K562 (cell line): ENCODE measurements at regions not wholly inside any gene's neighbourhood (a gene's known extent, or its start where the extent isn't known, plus 50 kb on each side); places are given as distances from the start of the nearest gene placed in this dataset.

ENCODE experiments used
- ATAC-seq: fragments of 200-7000 bp; cut with Tn5 transposase; 3 replicates; pipeline ENCODE4 v1.9.1; 2020; ENCODE audit warnings: moderate library complexity
- BruUV-seq: library from RNA; stranded (reverse); fragments of 400-500 nt; replicated peaks from 2 replicates; lab custom pipeline; 2021; lab: Mats Ljungman, UMichigan
- CTCF ChIA-PET: fragments of 300-600 bp; formaldehyde crosslinking; extraction: SDS; loops from one replicate; lab custom pipeline; 2021; ENCODE audit warnings: low intra/inter-chr PET ratio; lab: Yijun Ruan, JAX
- POLR2A ChIA-PET: fragments of 300-600, 350-650 bp; sonication (Branson Sonifier 250); formaldehyde crosslinking; extraction: SDS; loops from one replicate; lab custom pipeline; 2021; ENCODE audit warnings: antibody characterized with exemption, inconsistent platforms; lab: Yijun Ruan, JAX
- DNase-seq, 4 experiments: peaks; one replicate each; pipeline versions ENCODE4 v3.0.0 to v3.0.0-alpha.2; 2011 to 2018; ENCODE audit warnings: low spot score in 3 of 4, mixed read lengths in 3 of 4; ENCODE audit errors: extremely low read depth in 1 of 4
- FAIRE-seq: peaks from 2 replicates; lab custom pipeline; 2011; peaks lifted over from hg19 to GRCh38; lab: Jason Lieb, UNC
- H2AFZ ChIP-seq: 2 replicates; pipeline ENCODE4 v1.6.0; 2011; ENCODE audit warnings: low read depth, low read length, control low read depth, inconsistent platforms
- H3K27ac ChIP-seq: fragments of 200-600 bp; 3 replicates; pipeline ENCODE4 v1.8.0; 2011; ENCODE audit warnings: low read depth, mild to moderate bottlenecking, control low read depth, inconsistent platforms, low read length, moderate library complexity, mixed read lengths; ENCODE audit errors: extremely low read depth
- H3K27me3 ChIP-seq, 2 experiments: fragments of 300-600 bp in 1 of 2; 2 replicates in 1 of 2; 3 replicates in 1 of 2; pipeline versions ENCODE4 v1.6.0 to v1.8.0; 2011; ENCODE audit warnings: inconsistent platforms in 2 of 2, low read length in 2 of 2, mild to moderate bottlenecking in 1 of 2, mixed read lengths in 1 of 2, moderate library complexity in 1 of 2; ENCODE audit not compliant: control insufficient read depth in 2 of 2, insufficient read depth in 2 of 2
- H3K36me3 ChIP-seq: fragments of 300-600 bp; 3 replicates; pipeline ENCODE4 v1.8.0; 2011; ENCODE audit warnings: mild to moderate bottlenecking, low read length, inconsistent platforms; ENCODE audit not compliant: control insufficient read depth, insufficient read depth
- H3K4me1 ChIP-seq, 2 experiments: fragments of 200-600 bp in 1 of 2; replicated peaks in 1 of 2; 2 replicates in 1 of 2; 3 replicates in 1 of 2; pipeline versions ENCODE4 v1.5.1 to v1.8.0; 2011; ENCODE audit warnings: inconsistent platforms in 2 of 2, low read length in 2 of 2, mild to moderate bottlenecking in 1 of 2, mixed read lengths in 1 of 2, moderate library complexity in 1 of 2; ENCODE audit not compliant: control insufficient read depth in 2 of 2, insufficient read depth in 2 of 2
- H3K4me2 ChIP-seq: 2 replicates; pipeline ENCODE4 v1.6.1; 2011; ENCODE audit warnings: low read length, control low read depth, inconsistent platforms, mixed read lengths; ENCODE audit not compliant: insufficient read depth
- H3K4me3 ChIP-seq: fragments of 200-600 bp; sonication (generic), shearing (Covaris generic); 2 replicates; pipeline ENCODE4 v1.5.1; 2016; ENCODE audit warnings: control low read depth, inconsistent platforms
- H3K79me2 ChIP-seq: fragments of 200-600 bp; 3 replicates; pipeline ENCODE4 v1.8.0; 2011; ENCODE audit warnings: low read length, inconsistent platforms; ENCODE audit not compliant: control insufficient read depth, insufficient read depth
- H3K9ac ChIP-seq, 2 experiments: 2 replicates each; pipeline versions ENCODE4 v1.6.0 to v1.6.1; 2011; ENCODE audit warnings: low read depth in 2 of 2, low read length in 2 of 2, control low read depth in 1 of 2, inconsistent platforms in 1 of 2, mild to moderate bottlenecking in 1 of 2, mixed read lengths in 1 of 2; ENCODE audit not compliant: insufficient read depth in 1 of 2
- H3K9me1 ChIP-seq: one replicate; pipeline ENCODE4 v1.6.0; 2011; ENCODE audit warnings: inconsistent platforms, mild to moderate bottlenecking, low read length, moderate library complexity; ENCODE audit not compliant: control insufficient read depth, insufficient read depth
- H3K9me3 ChIP-seq: replicated peaks from 2 replicates; pipeline ENCODE4 v1.5.1; 2011; ENCODE audit warnings: low read depth, low read length, inconsistent platforms; ENCODE audit not compliant: control insufficient read depth, insufficient read depth
- H4K20me1 ChIP-seq: replicated peaks from 2 replicates; pipeline ENCODE4 v1.6.1; 2011; ENCODE audit warnings: low read length, inconsistent platforms, mixed read lengths; ENCODE audit not compliant: control insufficient read depth, insufficient read depth
- CBFA2T2 ChIP-seq: fragments of 450-650 bp; conservative IDR thresholded peaks from 2 replicates; pipeline ENCODE4 v1.6.1; 2017; ENCODE audit warnings: mild to moderate bottlenecking
- CBFA2T3 ChIP-seq: fragments of 450-650 bp; IDR thresholded peaks from 2 replicates; pipeline ENCODE4 v1.6.1; 2017
- EP300 ChIP-seq: IDR thresholded peaks from 2 replicates; pipeline ENCODE4 v1.6.1; 2012; ENCODE audit warnings: low read length, improper control_type of control experiment
- GATA2 ChIP-seq: sonication (generic); formaldehyde crosslinking; IDR thresholded peaks from 2 replicates; pipeline ENCODE4 v1.4.0; 2020; ENCODE audit warnings: mild to moderate bottlenecking, missing genetic modification reagents
- GTF2F1 ChIP-seq: IDR thresholded peaks from 2 replicates; pipeline ENCODE4 v1.6.1; 2011; ENCODE audit warnings: low read depth, low read length, improper control_type of control experiment
- IRF9 ChIP-seq: fragments of 450-650 bp; IDR thresholded peaks from 2 replicates; pipeline ENCODE4 v1.6.1; 2016; ENCODE audit warnings: missing biosample characterization, missing genetic modification characterization
- KDM2B ChIP-seq: fragments of 250-450 bp; sonication (Bioruptor Pico); IDR thresholded peaks from 2 replicates; pipeline ENCODE4 v1.8.0; 2021; ENCODE audit warnings: mild to moderate bottlenecking, moderate library complexity
- LEF1 ChIP-seq: fragments of 450-650 bp; IDR thresholded peaks from 2 replicates; pipeline ENCODE4 v1.6.1; 2016; ENCODE audit warnings: mild to moderate bottlenecking
- NCOR1 ChIP-seq: fragments of 450-650 bp; IDR thresholded peaks from 2 replicates; pipeline ENCODE4 v1.6.1; 2016; ENCODE audit warnings: mild to moderate bottlenecking, moderate library complexity
- NFRKB ChIP-seq: fragments of 450-650 bp; IDR thresholded peaks from 2 replicates; pipeline ENCODE4 v1.6.1; 2016; ENCODE audit warnings: low read depth
- POLR2AphosphoS5 ChIP-seq: IDR thresholded peaks from 2 replicates; pipeline ENCODE4 v1.6.1; 2011; ENCODE audit warnings: mild to moderate bottlenecking, low read depth, low read length, moderate library complexity; ENCODE audit not compliant: control insufficient read depth, insufficient read depth
- PRMT5 ChIP-seq: sonication (generic); formaldehyde crosslinking; IDR thresholded peaks from 2 replicates; pipeline ENCODE4 v1.5.0; 2020; ENCODE audit warnings: missing genetic modification reagents
- RCOR1 ChIP-seq, 2 experiments: IDR thresholded peaks; 2 replicates each; pipeline ENCODE4 v1.6.1; 2012; ENCODE audit warnings: low read depth in 2 of 2, low read length in 2 of 2, borderline replicate concordance in 1 of 2, improper control_type of control experiment in 1 of 2
- TCF3 ChIP-seq: sonication (generic); formaldehyde crosslinking; IDR thresholded peaks from 2 replicates; pipeline ENCODE4 v1.4.0; 2020; ENCODE audit warnings: mild to moderate bottlenecking, missing genetic modification reagents
- TCF7 ChIP-seq: sonication (generic); IDR thresholded peaks from 2 replicates; pipeline ENCODE4 v1.6.1; 2016; ENCODE audit warnings: antibody characterized with exemption, borderline replicate concordance
- TEAD4 ChIP-seq, 2 experiments: sonication (generic) in 1 of 2; formaldehyde crosslinking in 1 of 2; IDR thresholded peaks; 2 replicates each; pipeline versions ENCODE4 v1.6.1 to v1.8.0; 2012 to 2022; ENCODE audit warnings: borderline replicate concordance in 1 of 2, inconsistent platforms in 1 of 2, low read length in 1 of 2, mild to moderate bottlenecking in 1 of 2, missing genetic modification reagents in 1 of 2
- ZNF232 ChIP-seq: sonication (generic); formaldehyde crosslinking; IDR thresholded peaks from 2 replicates; pipeline ENCODE4 v1.8.0; 2022; ENCODE audit warnings: mild to moderate bottlenecking, missing genetic modification reagents
- ZNF445 ChIP-seq: fragments of 250-450 bp; sonication (Bioruptor Pico); IDR thresholded peaks from 2 replicates; pipeline ENCODE4 v1.4.0; 2020; ENCODE audit warnings: low read depth, mild to moderate bottlenecking, moderate library complexity
- WGBS: fragments of 100-300 bp; shearing (Covaris generic); methylation state at CpG from one replicate; pipeline ENCODE4 v1.1.6; 2016; ENCODE audit warnings: low coverage, mixed read lengths; ENCODE audit not compliant: insufficient coverage; ENCODE audit errors: missing lambda C conversion rate; 5-methylcytosine and 5-hydroxymethylcytosine counted together
- in situ Hi-C: fragments of 300-500 bp; cut with MboI; formaldehyde crosslinking; loops from 4 replicates; pipeline ENCODE4 v1.15.0; 2018; ENCODE audit warnings: inconsistent platforms, mixed read lengths
- intact Hi-C: fragments of 100-400 bp; cut with micrococcal nuclease; formaldehyde crosslinking; loops from 2 replicates; pipeline ENCODE4 v1.14.2; 2022
- TF ChIP-seq, protein P1 (sequence below): fragments of 250-450 bp; sonication (Bioruptor Pico); IDR thresholded peaks from 2 replicates; pipeline ENCODE4 v1.5.1; 2021; ENCODE audit warnings: mild to moderate bottlenecking
- TF ChIP-seq, protein P2 (sequence below): fragments of 250-450 bp; sonication (Bioruptor Pico); IDR thresholded peaks from 2 replicates; pipeline ENCODE4 v1.9.0; 2021; ENCODE audit warnings: mild to moderate bottlenecking, inconsistent platforms

GRCh38 chr6:90397047-90397446, 100.4 kb upstream of the BACH2 start:
- ChIA-PET POLR2A (interaction anchor here (0.6 to 1.5 kb wide), 4 partner anchors 16 to 83 kb away, joined by 3 to 5 read pairs (median 3); no protein-coding TSS in a partner anchor), CTCF (no interaction called here)
- FAIRE-seq: peak; percentile 48
- no peaks in the 10 kb centered on the region; a peak in 1 of 5 replicates for H3K27me3 ChIP-seq
- H3K27ac ChIP-seq: no peak overlapping the region
- no peak overlapping the region; a peak in 1 of 4 replicates for H3K9ac ChIP-seq
- intact Hi-C loops: loop anchor here (5.0 to 10.0 kb wide), 2 partner anchors 182 to 455 kb away; no protein-coding TSS in a partner anchor
- no peak overlapping the region for H3K4me2 ChIP-seq
- H3K9me1 ChIP-seq: no peaks in the 10 kb centered on the region
- 5% methylated on average over 4 of the region's 4 CpGs for WGBS
- no peaks in the 10 kb centered on the region for H3K36me3 ChIP-seq
- H2AFZ ChIP-seq: no peak overlapping the region
- in situ Hi-C loops: no loop called here
- H3K4me1 ChIP-seq: peaks cover 13 to 17% of the 10 kb centered on the region in 2 experiments; a peak in 3 of 5 replicates
- ATAC-seq: peak; percentile 61
- no peak overlapping the region for H3K4me3 ChIP-seq
- no peaks in the 10 kb centered on the region for H3K79me2 ChIP-seq
- no peaks in the 10 kb centered on the region; the same call in 1 of the 2 replicates for H4K20me1 ChIP-seq
- BruUV-seq: no TSS peak
- peak in 3 of 4 experiments; percentile 33 to 46 (median 41) for DNase-seq
- no peaks in the 10 kb centered on the region for H3K9me3 ChIP-seq
- no peak for TF ChIP-seq NFRKB
- TF ChIP-seq, protein P1, sequence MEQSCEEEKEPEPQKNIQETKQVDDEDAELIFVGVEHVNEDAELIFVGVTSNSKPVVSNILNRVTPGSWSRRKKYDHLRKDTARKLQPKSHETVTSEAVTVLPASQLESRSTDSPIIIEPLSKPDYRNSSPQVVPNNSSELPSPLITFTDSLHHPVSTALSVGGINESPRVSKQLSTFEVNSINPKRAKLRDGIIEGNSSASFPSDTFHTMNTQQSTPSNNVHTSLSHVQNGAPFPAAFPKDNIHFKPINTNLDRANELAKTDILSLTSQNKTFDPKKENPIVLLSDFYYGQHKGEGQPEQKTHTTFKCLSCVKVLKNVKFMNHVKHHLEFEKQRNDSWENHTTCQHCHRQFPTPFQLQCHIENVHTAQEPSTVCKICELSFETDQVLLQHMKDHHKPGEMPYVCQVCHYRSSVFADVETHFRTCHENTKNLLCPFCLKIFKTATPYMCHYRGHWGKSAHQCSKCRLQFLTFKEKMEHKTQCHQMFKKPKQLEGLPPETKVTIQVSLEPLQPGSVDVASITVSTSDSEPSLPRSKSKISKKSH (CRISPR knock-in tag): no peak
- TF ChIP-seq TEAD4 (IDR thresholded peaks at IDR 0.05; ENCODE audit: low read length): peak; percentile 57
- TF ChIP-seq TEAD4 (CRISPR knock-in tag; IDR thresholded peaks at IDR 0.05; ENCODE audit: borderline replicate concordance): no peak
- TF ChIP-seq NCOR1: peak; percentile 65
- TF ChIP-seq GATA2 (CRISPR knock-in tag): 0 out of 2 replicates have a peak, but pooled peaks have one; percentile 14
- TF ChIP-seq ZNF445 (CRISPR knock-in tag): no peak
- TF ChIP-seq, protein P2, sequence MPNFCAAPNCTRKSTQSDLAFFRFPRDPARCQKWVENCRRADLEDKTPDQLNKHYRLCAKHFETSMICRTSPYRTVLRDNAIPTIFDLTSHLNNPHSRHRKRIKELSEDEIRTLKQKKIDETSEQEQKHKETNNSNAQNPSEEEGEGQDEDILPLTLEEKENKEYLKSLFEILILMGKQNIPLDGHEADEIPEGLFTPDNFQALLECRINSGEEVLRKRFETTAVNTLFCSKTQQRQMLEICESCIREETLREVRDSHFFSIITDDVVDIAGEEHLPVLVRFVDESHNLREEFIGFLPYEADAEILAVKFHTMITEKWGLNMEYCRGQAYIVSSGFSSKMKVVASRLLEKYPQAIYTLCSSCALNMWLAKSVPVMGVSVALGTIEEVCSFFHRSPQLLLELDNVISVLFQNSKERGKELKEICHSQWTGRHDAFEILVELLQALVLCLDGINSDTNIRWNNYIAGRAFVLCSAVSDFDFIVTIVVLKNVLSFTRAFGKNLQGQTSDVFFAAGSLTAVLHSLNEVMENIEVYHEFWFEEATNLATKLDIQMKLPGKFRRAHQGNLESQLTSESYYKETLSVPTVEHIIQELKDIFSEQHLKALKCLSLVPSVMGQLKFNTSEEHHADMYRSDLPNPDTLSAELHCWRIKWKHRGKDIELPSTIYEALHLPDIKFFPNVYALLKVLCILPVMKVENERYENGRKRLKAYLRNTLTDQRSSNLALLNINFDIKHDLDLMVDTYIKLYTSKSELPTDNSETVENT: no peak
- TF ChIP-seq CBFA2T3: peak; percentile 84
- peak; percentile 68 for TF ChIP-seq TCF3
- TF ChIP-seq EP300: peak; percentile 46
- TF ChIP-seq TCF7: peak; percentile 85; the same call in 1 of the 2 replicates
- 0 out of 2 replicates have a peak, but pooled peaks have one; percentile 23 for TF ChIP-seq POLR2AphosphoS5
- no peak for TF ChIP-seq ZNF232
- no peak for TF ChIP-seq KDM2B (CRISPR knock-in tag)
- no peak for TF ChIP-seq GTF2F1
- peak; percentile 71 for TF ChIP-seq CBFA2T2
- no peak for TF ChIP-seq IRF9
- peak in 1 of 2 experiments; percentile 70; a peak in 1 of 4 replicates for TF ChIP-seq RCOR1 (IDR thresholded peaks at IDR 0.05; ENCODE audit: borderline replicate concordance in 1 of 2, low read depth in 2 of 2, low read length in 2 of 2)
- no peak for TF ChIP-seq PRMT5 (CRISPR knock-in tag)
- TF ChIP-seq LEF1: peak; percentile 62; the same call in 1 of the 2 replicates
